ENCODE measurements at regions not wholly inside any gene's neighbourhood (a gene's known extent, or its start where the extent isn't known, plus 50 kb on each side); places are given as distances from the start of the nearest gene placed in this dataset.

- TF ChIP-seq CTCF (IDR thresholded peaks at IDR 0.05), result no peak
- TF ChIP-seq HDAC2 (IDR thresholded peaks at IDR 0.05), result no peak
Observed at GRCh38 chr2:81650048-81650971, 1345.8 kb upstream of the LRRTM1 start.
